ENCODE measurements at regions not wholly inside any gene's neighbourhood (a gene's known extent, or its start where the extent isn't known, plus 50 kb on each side); places are given as distances from the start of the nearest gene placed in this dataset.

GRCh38 chr18:34461266-34461665 lies 236.6 kb upstream of the NOL4 start:
- TF ChIP-seq POLR2A (IDR thresholded peaks at IDR 0.05): no peak
- TF ChIP-seq, protein P1, sequence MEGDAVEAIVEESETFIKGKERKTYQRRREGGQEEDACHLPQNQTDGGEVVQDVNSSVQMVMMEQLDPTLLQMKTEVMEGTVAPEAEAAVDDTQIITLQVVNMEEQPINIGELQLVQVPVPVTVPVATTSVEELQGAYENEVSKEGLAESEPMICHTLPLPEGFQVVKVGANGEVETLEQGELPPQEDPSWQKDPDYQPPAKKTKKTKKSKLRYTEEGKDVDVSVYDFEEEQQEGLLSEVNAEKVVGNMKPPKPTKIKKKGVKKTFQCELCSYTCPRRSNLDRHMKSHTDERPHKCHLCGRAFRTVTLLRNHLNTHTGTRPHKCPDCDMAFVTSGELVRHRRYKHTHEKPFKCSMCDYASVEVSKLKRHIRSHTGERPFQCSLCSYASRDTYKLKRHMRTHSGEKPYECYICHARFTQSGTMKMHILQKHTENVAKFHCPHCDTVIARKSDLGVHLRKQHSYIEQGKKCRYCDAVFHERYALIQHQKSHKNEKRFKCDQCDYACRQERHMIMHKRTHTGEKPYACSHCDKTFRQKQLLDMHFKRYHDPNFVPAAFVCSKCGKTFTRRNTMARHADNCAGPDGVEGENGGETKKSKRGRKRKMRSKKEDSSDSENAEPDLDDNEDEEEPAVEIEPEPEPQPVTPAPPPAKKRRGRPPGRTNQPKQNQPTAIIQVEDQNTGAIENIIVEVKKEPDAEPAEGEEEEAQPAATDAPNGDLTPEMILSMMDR (IDR thresholded peaks at IDR 0.05): no peak
- TF ChIP-seq POLR2AphosphoS5 (IDR thresholded peaks at IDR 0.05): no peak

All from breast epithelium (tissue), 3 donors.